GM23248 (cell line): ENCODE measurements at regions not wholly inside any gene's neighbourhood (a gene's known extent, or its start where the extent isn't known, plus 50 kb on each side); places are given as distances from the start of the nearest gene placed in this dataset.

Experiments
- EZH2 ChIP-seq: fragments of 200-600 bp; sonication (generic); IDR thresholded peaks from 2 replicates; pipeline ENCODE4 v1.6.1; 2018; ENCODE audit warnings: antibody characterized with exemption, mild to moderate bottlenecking; ENCODE audit not compliant: insufficient read depth, poor library complexity, severe bottlenecking
- EZH2phosphoT487 ChIP-seq: fragments of 200-600 bp; sonication (generic); IDR thresholded peaks from 2 replicates; pipeline ENCODE4 v1.6.1; 2018; ENCODE audit warnings: antibody characterized with exemption, moderate library complexity, mild to moderate bottlenecking, low read depth; ENCODE audit not compliant: insufficient read depth

- TF ChIP-seq EZH2 (no peak), EZH2phosphoT487 (no peak)
These were observed 103.5 kb upstream of the TENM4 start for GRCh38 chr11:79544361-79544760.
